Stimulated activated CD8-positive, alpha-beta memory T cell treated with anti-CD3 and anti-CD28 coated beads, Interleukin-7, amount 100 ng/mL, for 48 hours (primary cell): ENCODE measurements at regions not wholly inside any gene's neighbourhood (a gene's known extent, or its start where the extent isn't known, plus 50 kb on each side); places are given as distances from the start of the nearest gene placed in this dataset.

ENCODE experiments used
- DNase-seq, 2 donors: peaks; one replicate each; pipeline ENCODE4 v3.0.0-alpha.2; 2020; ENCODE audit warnings: low read depth in 1 of 2; ENCODE audit errors: extremely low read depth in 1 of 2

DNA sequence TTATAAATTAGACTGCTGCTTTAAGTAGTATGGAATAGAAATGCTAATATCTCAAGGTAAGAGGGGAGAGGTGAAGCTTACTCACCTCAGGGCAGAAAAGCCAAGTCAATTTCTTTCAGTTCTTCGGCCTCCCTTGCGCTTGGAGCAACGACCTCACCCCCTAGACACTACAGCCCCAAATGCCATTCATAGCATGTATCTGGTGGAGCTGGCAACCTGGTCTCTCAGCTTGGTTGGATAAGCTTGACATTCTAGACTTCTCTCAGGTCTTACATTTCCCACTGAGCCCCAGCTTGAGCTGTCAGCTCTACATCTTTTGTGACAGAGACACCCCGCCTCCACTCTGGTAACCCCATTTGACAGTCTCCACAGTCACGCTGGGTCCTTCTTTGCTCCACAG is 154.9 kb downstream of the ZNF608 start:
- DNase-seq = no peak

DNA sequence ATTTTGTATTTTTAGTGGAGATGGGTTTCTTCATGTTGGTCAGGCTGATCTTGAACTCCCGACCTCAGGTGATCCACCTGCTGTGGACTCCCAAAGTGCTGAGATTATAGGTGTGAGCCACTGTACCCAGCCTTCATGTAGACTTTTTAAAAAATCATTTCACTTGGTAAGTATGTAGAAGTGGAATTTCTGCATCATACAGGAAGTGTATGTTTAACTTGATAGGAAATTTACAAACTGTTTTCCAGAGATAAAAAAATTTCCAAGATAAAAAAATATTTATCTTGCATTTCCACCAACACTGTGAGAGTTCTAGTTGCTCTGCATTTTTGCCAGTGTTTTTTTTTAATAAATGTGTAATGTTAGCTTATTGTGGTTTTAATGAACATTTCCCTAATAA is 155.8 kb downstream of the ZNF608 start:
- no peak for DNase-seq

DNA sequence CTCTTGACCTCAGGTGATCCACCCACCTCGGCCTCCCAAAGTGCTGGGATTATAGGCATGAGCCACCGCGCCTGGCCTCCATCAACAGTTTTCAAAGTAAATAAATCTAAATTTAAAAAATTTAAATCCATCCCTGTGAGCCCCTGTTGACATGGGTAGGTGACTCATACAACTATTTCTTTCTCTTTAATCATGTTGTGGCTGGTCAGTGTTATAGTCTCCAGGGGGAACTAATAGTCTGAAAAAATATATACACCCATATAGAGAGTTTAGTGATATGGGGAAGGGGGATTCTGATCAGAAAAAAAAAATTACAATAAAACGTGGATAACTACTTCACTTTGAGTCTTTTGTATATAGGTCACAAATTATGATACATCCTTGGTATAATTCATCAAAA is 159.2 kb downstream of the ZNF608 start:
- no peak for DNase-seq

DNA sequence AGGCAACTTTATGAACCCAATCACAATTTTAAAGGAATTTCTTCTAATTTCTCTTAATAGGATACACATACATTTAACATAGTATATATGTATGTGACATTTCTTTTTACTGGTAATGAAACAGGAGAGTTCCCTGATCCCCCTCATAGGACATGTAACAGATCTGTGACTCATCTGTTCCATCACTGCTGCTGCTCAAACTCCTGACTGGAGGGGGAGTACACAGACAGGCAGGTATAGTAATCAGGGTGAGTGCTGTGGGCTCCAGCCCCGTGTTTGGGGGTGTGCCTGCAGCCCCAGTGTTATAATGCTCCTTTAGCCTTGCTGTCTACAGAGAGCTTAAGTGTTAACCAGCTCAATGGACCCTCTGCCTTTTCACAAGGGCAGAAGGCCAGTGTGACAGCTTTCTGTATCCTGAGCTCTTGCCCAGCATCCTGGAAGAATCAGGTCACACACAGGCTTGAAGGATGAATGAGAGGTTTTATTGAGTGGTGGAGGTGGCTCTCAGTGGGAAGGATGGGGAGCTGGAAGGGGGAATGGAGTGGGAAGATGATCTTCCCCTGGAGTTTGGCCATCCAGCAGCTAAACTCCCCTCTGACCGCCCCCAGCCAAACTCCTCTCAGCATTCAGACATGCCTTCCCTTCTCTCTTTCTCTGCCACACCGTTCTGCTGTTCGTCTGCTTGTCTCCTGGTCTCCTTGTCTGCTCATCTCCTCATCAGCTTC is 161.3 kb downstream of the ZNF608 start:
- no peak for DNase-seq

DNA sequence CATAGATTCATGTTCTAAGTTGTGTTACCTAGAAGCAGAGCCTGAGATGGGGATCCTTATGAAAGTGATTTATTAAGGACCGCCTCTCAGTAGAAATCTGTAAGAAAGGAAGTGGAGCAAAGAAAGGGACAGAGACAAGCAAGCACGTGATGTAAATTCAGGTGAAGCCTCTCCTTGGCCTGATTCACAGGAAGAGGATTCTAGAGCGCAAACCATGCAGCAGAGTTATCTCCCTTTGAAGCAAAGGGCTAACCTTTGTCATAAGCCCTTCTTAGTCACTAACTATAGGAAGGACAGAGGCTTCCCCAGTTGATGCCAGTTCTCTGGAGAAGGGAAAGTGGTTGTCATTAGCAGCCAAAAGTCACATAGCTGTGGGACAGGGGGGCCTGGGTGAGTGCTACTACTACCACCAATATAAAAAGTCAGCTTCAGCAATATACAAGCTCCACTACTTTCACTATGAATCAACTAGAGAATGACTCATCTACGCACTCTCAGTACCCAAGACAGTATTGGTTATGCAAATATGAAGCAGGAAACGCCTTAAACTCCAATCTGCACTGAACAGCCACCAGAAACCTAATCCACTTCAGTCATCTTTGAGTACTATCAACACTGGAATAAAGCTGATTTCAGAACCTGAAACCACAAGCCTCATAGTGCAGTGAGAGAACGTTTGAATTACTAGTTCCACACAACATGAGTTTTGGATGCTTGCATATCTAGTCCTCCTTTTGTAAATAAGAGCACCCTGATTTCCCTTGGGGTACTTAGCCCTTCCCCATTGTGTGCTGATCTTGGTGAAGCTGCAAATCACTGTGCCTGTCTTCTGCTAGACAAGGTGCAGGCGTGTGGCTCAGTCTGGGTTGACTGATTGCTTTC is 162.7 kb downstream of the ZNF608 start:
- no peak for DNase-seq

DNA sequence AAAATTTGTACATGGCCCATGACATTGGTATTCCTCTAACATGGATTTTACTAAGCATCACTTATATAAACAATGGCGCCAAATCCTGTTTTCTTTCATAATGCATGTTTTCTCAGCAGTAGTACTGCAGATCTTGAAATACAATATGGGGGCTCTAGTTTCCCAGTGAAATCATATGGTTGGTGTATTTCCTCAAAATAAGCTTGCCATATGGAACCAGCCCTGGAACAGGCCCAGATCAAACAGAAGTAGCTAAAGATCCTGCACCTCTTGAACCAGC is 163.9 kb downstream of the ZNF608 start:
- DNase-seq = no peak

DNA sequence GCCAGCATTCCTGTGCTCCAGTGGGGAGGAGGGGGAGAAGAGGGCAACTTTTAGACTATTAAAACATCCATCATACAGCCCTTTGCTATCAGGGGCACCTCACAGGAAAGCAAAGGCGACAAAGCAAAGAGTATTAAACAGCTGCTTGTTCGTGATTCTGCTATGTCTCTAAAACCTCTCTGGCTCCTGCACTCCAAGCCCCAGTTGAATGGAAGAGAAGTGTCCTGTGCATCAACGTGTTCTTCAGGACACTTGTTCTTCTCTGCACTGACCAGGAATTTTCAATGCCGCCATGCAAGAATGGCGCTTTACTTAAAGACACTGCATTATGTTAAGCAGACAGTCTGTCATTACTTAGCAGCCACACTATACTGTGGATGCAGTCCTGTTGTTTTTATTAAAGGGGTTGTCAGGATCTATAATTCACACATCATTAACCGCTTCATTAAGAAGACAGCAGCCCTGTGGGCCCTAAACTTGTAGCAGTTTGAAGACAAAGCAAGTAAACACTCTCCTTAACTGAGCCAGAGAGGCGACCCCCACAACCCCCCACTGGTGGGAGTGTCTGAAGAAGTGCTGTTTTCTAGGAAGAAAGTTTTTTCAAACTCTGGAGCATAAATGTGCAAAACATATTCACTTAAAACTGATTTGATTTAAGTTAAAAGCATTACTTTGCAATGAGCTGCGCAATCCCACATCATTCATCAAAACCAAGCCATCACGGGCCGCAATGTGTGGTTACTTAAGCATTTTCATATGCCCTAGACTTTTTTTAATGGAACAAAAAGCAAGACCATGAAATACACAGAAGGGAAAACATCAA is 164.5 kb downstream of the ZNF608 start:
- DNase-seq = no peak

DNA sequence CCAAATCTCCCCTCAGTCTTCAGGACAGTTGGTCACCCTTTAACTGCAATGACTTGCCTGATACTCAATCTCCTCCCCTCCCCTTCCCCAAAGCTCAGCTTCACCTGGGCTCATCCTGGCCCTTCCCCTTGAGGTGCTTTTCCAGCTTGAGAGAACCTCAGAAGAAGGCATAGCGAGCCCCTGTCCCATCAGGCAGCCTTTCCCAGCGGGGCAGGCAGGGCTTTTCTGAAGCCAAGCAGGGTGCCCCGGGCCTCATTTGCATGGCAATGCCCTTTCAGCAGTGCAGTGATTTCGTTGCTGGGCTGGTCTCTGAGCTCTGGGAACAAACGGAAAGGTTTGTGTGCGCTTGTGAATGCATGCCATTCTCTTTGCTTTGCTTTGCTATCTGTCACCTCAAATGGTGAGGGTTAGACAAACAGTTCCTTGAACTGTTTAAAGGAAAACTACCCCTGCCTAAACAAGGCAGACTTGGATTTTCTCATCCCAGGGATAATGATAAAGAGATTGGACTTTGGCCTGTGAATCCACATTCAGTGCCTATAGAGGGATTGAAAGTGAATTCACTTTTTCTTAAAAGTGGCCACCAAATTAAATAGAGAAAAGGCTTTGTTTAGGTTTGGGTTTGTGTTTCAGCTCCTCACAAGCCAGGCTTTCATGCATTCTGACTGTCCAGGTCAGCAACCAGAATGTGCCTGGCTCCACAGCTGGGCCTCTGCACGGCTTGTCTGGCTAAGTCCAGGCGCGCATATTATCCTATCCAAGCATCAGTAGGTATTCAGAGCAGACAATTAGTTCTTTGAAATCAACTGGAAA is 165.3 kb downstream of the ZNF608 start:
- no peak for DNase-seq

DNA sequence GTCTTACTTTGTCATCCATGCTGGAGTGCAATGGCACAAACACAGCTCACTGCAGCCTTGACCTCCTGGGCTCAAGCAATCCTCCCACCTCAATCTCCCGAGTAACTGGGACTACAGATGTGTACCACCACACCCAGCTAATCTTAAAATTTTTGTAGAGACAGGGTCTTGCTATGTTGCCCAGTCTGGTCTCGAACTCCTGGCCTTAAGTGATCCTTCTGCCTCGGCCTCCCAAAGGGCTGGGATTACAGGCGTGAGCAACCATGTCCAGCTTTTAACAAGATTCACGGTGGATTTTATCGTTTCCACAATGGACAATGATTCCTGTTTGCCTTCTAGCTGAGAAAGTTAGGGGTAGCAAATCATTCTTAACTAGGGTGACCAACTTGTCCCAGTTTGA is 165.9 kb downstream of the ZNF608 start:
- DNase-seq = no peak

DNA sequence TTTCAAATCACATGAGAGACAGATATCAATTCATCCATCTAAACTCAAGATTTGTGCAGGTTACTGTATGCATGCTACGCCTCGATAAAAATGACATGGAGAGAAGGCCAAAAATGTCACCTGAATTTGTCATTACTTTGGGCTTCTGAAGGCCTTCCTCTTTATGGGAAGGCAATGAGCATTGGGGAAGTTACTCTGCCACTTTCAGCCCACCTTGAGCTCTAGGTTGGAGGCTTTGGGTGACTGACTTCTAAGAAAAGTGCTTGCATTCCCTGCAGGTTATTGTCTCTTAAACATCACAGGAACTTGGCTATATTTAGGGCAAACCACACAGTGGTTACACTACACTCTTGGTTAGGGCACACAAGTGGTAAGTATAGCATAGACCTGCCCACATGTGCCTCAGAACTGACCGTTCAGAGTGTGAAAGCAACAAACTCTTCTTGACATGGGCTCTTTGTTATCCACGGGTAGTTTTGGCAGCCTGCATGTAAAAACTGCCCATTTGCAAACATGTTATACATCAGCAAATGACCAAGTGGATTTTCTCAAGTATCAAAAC is 169.5 kb downstream of the ZNF608 start:
- DNase-seq = no peak

DNA sequence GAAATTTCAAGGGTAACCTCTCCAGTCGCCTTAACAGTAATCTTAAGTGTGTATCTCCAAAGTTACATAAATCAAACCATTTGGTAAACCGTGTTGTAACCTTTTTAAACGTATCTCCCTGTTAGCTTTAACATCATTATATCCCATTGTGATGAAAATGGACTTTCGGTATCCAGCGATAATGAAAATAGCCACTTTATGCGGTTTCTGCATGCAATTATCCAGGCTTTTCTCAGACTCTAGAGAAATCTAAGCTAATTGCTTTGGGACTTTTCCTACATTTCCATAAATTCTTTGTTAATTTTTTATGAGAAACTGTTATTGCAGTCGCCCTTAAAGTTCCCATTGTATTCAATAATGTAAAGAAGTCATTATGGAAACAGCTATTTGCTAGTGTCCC is 170.7 kb downstream of the ZNF608 start:
- DNase-seq = no peak

DNA sequence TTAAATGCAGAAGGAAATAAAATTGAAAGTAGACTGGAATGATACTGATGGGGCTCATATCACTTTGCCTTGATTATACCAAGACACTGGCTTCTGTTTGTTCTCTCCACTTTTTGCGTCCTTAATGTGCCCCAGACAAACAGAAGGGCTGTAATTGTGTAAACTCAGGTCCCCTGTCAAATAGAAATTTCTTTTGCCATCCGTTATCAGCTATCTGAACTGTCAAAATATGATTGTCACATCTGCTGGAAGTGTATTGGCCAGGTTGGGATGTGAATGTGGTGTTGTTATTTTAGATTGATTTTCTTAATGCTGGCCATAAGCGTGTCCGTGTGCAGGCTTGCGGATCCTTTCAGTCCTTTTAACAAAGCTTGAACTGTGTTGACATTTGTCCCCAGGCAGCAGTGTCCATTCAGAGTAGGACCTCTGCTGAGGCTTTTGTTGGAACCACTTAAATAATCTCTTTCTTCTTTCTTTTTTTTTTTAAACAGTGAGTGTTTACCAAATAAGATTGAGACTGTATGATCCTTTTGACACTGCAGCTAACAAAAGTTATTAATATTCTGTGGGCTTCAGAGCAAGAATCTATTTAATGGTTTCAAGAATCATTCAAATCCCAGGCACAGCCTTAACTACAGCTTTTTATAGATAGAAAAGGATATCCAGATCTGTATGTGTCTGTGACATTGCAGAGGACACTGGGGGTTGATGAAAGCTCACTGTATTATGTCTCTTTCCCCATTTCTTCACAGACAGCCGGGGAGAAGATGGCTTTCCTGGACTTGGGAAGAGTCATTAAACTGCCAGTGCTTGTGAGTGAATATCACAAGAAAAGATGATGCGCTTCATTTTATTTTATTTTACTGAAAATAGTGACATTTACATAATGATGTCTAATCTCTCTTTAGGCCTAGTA is 171.7 kb downstream of the ZNF608 start:
- no peak for DNase-seq

DNA sequence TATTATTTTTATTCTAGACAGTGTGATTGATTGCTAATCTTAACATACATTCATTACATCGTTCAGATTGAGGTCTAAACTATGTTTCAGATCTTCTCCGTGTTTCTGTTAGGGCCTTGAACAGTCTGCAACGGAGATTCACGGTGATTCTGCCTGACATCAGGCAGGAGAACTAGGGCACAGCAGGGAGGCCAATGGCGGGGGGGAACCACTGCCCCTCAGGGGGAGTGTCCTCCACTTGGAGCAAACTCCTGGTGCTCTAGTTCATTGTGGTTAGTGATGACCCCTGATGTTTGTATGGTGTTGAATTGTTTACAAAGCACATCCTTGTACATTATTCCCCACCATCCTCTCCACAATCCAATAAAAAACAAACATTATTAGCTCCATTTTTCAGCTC is 173.5 kb downstream of the ZNF608 start:
- DNase-seq = no peak

DNA sequence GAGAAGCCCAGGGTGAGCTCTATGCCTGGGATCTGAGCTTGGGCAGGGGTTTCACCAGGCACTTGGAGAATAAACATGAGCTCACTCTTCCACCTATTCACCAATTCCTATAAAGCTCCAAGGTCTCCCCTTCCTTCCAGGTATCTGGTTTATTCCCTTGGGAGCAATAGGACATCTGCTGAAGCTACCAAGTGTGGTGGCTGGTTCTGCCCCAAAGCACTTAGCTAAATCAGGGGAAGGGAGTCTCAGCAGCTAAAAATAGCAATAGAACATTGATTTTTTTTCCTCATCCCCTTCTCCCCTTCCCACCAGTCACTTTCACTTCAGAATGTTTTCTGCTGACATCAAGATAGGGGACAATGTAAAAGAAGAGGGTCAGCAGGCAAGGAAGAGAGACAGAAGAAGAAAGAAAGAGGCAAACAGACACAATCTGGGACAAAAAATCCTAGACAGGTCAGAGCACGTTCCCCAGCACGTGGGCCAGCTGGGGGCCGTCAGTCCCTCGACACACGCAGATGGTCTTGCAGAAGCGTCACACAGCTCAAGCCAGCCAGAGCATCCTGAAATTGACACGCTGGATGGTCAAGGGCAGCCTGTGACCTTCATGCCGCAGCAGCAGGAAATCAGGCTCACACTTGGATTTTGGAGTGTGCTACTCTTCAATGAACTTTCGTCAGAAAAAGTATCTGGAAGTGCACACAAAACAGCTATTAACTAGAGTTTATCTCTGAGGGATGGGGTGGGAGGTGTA is 176.0 kb downstream of the ZNF608 start:
- no peak for DNase-seq

DNA sequence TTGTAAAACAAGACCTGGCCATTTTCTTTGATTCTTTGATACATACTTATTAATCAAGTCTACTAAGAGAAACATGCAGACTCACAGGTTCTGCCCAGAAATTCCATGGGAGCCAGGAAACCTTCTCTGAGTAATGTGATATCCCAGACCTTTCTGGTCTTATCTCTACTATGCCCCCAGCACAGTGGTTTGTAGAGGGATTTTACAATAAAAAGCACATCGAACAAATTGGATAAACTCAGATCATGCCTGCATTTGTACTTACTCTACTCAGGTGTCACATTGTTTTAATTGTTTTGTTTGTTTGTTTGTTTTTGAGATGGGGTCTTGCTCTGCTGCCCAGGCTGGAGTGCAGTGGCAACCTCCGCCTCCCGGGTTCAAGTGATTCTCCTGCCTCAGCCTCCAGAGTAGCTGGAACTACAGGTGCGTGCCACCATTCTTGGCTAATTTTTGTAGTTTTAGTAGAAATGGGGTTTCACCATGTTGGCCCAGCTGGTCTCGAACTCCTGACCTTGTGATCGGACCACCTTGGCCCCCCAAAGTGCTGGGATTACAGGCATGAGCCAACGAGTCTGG is 179.5 kb downstream of the ZNF608 start:
- DNase-seq = no peak

DNA sequence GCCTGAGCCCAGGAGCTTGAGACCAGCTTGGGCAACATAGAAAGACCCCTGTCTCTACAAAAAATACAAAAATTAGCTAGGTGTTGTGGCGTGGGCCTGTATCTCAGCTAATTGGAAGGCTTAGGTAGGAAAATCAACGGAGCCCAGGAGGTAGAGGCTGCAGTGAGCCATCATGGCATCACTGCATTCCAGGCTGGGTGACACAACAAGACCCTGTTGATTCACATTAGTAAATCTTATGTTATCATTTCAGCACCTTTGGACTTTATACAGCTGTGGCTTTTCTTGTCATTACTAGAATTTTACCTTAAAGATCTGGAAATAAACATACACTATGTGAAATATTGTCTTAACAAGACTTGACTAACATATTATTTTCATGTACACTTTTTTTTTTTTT is 185.0 kb downstream of the ZNF608 start:
- no peak for DNase-seq

DNA sequence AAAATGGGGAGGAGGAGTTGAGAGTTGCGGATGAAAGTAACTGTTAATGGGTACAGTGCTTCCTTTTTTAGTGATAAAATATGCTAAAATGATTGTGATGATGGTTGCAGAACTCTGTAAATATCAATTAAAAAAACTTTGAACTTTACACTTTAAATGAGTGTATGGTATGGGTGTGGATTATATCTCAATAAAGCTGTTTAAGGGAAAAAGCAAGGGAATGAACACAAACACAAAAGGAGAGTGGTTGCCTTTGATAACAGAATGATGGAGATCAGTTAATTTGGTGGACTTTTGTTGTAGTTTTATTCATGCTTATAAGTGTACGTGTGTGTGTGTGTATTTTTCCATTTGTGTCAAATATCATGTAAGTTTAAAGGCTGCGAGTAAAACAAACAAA is 186.1 kb downstream of the ZNF608 start:
- DNase-seq = no peak

DNA sequence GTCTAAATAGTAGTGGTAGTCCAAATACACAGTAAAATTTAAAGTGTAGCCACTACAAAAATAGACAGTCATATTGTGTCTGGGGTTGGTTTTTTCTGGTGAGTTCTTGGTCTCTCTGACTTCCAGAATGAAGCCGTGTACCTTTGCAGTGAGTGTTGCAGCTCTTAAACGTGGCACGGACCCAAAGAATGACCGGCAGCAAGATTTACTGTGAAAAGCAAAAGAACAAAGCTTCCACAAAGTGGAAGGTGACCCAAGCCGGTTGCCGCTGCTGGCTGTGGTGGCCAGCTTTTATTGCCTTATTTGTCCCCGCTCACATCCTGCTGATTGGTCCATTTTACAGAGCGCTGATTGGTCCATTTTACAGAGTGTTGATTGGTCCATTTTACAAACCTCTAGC is 188.7 kb downstream of the ZNF608 start:
- no peak for DNase-seq
